Adrenal gland (tissue), 9 donors: ENCODE measurements at regions not wholly inside any gene's neighbourhood (a gene's known extent, or its start where the extent isn't known, plus 50 kb on each side); places are given as distances from the start of the nearest gene placed in this dataset.

Experiments
- DNase-seq, 7 donors: peaks; one replicate each; pipeline ENCODE4 v3.0.0-alpha.2; 2019 to 2020
- H3K27ac ChIP-seq, 5 donors: fragments of 200-600 bp; sonication (generic) in 4 of 5; 1 replicate in 3 of 5; 2 replicates in 2 of 5; pipeline versions ENCODE4 v1.5.1 to v1.8.0; 2016 to 2020; ENCODE audit warnings: mild to moderate bottlenecking in 1 of 5
- H3K27me3 ChIP-seq: fragments of 200-600 bp; 2 replicates; pipeline ENCODE4 v1.8.0; 2021
- H3K36me3 ChIP-seq, 2 donors: fragments of 200-600 bp; replicated peaks in 1 of 2; 1 replicate in 1 of 2; 2 replicates in 1 of 2; pipeline versions ENCODE4 v1.5.1 to v1.8.0; 2018 to 2022
- H3K4me1 ChIP-seq, 2 donors: fragments of 200-600 bp; replicated peaks in 1 of 2; 1 replicate in 1 of 2; 2 replicates in 1 of 2; pipeline versions ENCODE4 v1.5.1 to v1.8.0; 2018 to 2021
- H3K4me3 ChIP-seq, 4 donors: fragments of 200-600 bp; sonication (generic) in 3 of 4; one replicate each; pipeline ENCODE4 v1.5.1; 2016 to 2018
- H3K9me3 ChIP-seq, 3 donors: fragments of 200-600 bp; sonication (generic) in 1 of 3; replicated peaks in 1 of 3; 1 replicate in 2 of 3; 2 replicates in 1 of 3; pipeline versions ENCODE4 v1.5.1 to v1.8.0; 2016 to 2021
- POLR2A ChIP-seq, 2 donors: fragments of 450-650 bp; IDR thresholded peaks; one replicate each; pipeline ENCODE4 v1.6.1; 2017; ENCODE audit warnings: antibody characterized with exemption in 2 of 2, mild to moderate bottlenecking in 2 of 2, moderate library complexity in 1 of 2
- WGBS, 4 donors: extraction: QIAGEN DNeasy Blood & Tissue Kit in 2 of 4; methylation state at CpG; one replicate each; pipeline versions ENCODE4 v1.1.5 to v1.1.7; 2013 to 2017; 5-methylcytosine and 5-hydroxymethylcytosine counted together
- intact Hi-C, 2 donors: fragments of 100-400 bp; cut with DNase I; formaldehyde crosslinking; loops; one replicate each; pipeline versions ENCODE4 v1.14.1 to v1.15.0; 2022 to 2023
- TF ChIP-seq, protein P1 (sequence below), 6 experiments: fragments of 450-650 bp in 4 of 6; fragments of 200-600 bp in 2 of 6; sonication (generic) in 1 of 6; IDR thresholded peaks; 1 replicate in 5 of 6; 2 replicates in 1 of 6; pipeline versions ENCODE4 v1.5.1 to v1.8.0; 2016 to 2021; ENCODE audit warnings: antibody characterized with exemption in 6 of 6, mild to moderate bottlenecking in 2 of 6, moderate library complexity in 1 of 6
- donor health status: healthy with polysubstance abuse.
- donor health status: Bipolar disorder and iron deficiency.
- donor health status: DM: yes; HTN: yes; CAD: no.
- donor health status: DM: no; HTN: no; CAD: no.
- donor health status: DM: no; HTN: no; CAD: no.

DNA sequence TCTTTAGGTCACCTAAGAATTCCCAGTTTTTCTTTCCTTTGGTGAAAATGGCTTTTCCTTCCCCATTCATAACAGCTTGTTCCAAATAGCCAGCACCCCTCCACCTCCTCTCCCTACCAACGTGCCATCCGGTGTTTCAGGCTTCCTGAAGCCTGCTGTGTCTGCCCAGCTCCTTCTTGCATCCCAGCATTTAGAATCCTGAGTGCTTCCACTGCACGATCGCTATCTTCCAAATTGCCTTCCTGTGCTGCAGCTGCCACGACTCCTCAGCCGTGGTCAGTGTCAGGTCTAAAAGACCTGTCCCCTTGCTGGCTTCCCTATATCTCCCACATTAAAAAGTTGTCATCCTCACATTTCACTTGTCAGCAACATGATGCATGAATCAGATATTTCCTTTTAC lies 550.3 kb upstream of the JARID2 start:
- H3K9me3 ChIP-seq, result no peaks in the 10 kb centered on the region
- H3K36me3 ChIP-seq, result no peaks in the 10 kb centered on the region
- DNase-seq, result no peak
- no peak overlapping the region for H3K27ac ChIP-seq
- H3K4me1 ChIP-seq, result no peaks in the 10 kb centered on the region
- no peak for TF ChIP-seq POLR2A (IDR thresholded peaks at IDR 0.05)
- TF ChIP-seq, protein P1, sequence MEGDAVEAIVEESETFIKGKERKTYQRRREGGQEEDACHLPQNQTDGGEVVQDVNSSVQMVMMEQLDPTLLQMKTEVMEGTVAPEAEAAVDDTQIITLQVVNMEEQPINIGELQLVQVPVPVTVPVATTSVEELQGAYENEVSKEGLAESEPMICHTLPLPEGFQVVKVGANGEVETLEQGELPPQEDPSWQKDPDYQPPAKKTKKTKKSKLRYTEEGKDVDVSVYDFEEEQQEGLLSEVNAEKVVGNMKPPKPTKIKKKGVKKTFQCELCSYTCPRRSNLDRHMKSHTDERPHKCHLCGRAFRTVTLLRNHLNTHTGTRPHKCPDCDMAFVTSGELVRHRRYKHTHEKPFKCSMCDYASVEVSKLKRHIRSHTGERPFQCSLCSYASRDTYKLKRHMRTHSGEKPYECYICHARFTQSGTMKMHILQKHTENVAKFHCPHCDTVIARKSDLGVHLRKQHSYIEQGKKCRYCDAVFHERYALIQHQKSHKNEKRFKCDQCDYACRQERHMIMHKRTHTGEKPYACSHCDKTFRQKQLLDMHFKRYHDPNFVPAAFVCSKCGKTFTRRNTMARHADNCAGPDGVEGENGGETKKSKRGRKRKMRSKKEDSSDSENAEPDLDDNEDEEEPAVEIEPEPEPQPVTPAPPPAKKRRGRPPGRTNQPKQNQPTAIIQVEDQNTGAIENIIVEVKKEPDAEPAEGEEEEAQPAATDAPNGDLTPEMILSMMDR (IDR thresholded peaks at IDR 0.05), result no peak
- intact Hi-C loops, result no loop called here
- WGBS, 4 donors, result 66 to 77% (median 70%) methylated on average over 6 of the region's 6 CpGs
- H3K27me3 ChIP-seq, result peaks cover 3% of the 10 kb centered on the region
- H3K4me3 ChIP-seq, result no peak overlapping the region

DNA sequence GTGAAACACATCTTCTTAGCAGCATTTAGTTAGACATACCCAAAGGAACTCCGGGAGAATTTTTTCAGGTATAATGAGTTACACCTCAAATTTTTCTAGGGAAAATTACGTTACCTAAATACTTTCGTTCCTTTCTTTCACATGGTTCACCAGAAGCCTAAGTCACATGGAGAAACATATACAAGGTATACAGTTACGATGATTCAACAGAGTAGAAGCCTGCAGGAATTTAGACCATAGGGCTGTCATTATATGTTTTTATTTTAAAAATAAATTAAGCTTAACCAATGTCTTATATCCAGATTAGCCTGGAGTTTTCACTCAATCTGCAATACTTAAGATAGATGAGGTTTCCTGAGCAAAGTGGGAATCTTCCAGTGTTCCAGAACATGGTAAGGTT lies 549.5 kb upstream of the JARID2 start:
- Histone ChIP-seq H3K4me3 (no peak overlapping the region), H3K36me3 (no peaks in the 10 kb centered on the region), H3K27me3 (peaks cover 3% of the 10 kb centered on the region), H3K9me3 (no peaks in the 10 kb centered on the region), H3K4me1 (no peaks in the 10 kb centered on the region), H3K27ac (no peak overlapping the region)
- no peak for DNase-seq
- intact Hi-C loops, result no loop called here
- WGBS, 4 donors, result 86 to 95% (median 88%) methylated on average over 4 of the region's 4 CpGs
- no peak for TF ChIP-seq POLR2A (IDR thresholded peaks at IDR 0.05)
- TF ChIP-seq, protein P1 (IDR thresholded peaks at IDR 0.05), result no peak

- no peak for DNase-seq
- H3K27ac ChIP-seq, result no peak overlapping the region
- WGBS, 4 donors, result 80 to 90% (median 85%) methylated on average over 2 of the region's 2 CpGs
- no peaks in the 10 kb centered on the region for H3K36me3 ChIP-seq
- no peaks in the 10 kb centered on the region for H3K4me1 ChIP-seq
- no peak for TF ChIP-seq POLR2A (IDR thresholded peaks at IDR 0.05)
- TF ChIP-seq, protein P1 (IDR thresholded peaks at IDR 0.05), result no peak
- H3K27me3 ChIP-seq, result peaks cover 3% of the 10 kb centered on the region
- H3K4me3 ChIP-seq, result no peak overlapping the region
- intact Hi-C loops, result no loop called here
- no peaks in the 10 kb centered on the region for H3K9me3 ChIP-seq
Observed at GRCh38 chr6:14697427-14697826, 548.4 kb upstream of the JARID2 start.

DNA sequence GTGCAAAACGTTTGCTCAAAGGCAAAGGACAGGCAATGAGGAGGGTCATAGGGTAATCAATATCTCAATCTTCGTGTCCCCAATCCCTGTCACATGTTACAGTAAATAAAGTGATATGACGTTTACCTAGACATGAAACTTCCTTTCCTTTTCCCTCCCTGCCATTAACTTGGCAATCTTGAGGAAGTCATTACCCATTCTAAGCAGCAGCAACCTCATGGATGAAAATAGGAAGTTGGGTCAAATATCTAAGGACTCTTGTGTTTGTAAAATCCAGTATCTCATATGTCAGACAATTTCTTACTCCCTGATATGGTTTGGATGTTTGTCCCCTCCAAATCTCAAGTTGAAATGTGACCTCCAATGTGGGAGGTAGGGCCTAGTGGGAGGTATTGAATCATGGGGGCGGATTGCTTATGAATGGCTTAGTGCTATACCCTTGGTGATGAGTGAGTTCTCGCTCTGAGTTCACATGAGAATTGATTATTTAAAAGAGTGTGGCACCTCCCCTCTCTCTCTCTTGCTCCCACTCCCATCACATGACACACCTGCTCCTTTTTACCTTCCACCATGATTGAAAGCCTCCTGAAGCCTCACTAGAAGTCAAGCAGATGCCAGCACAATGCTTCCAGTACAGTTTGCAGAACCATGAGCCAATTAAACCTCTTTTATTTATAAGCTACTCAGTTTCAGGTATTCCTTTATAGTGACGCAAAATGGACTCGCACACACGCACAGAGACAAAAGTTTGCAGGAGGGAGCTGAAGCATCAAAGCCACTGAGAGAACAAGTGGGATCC lies 545.9 kb upstream of the JARID2 start:
- Histone ChIP-seq H3K9me3 (no peaks in the 10 kb centered on the region), H3K27ac (no peak overlapping the region), H3K36me3 (no peaks in the 10 kb centered on the region), H3K4me3 (no peak overlapping the region), H3K4me1 (no peaks in the 10 kb centered on the region), H3K27me3 (peaks cover 3% of the 10 kb centered on the region)
- 85 to 88% (median 86%) methylated on average over 8 of the region's 8 CpGs for WGBS, 4 donors
- DNase-seq, result no peak
- TF ChIP-seq POLR2A (IDR thresholded peaks at IDR 0.05), result no peak
- TF ChIP-seq, protein P1 (IDR thresholded peaks at IDR 0.05), result no peak
- intact Hi-C loops, result no loop called here
